Superior temporal gyrus (tissue), 1 donor: ENCODE measurements at regions not wholly inside any gene's neighbourhood (a gene's known extent, or its start where the extent isn't known, plus 50 kb on each side); places are given as distances from the start of the nearest gene placed in this dataset.
"Not testable (repeated sequence)": the region's sequence is repeated elsewhere in the genome, so short reads cannot be mapped to it uniquely, and the experiment has no call there.

Experiments
- DNase-seq: peaks from one replicate; pipeline ENCODE4 v3.0.0-alpha.2; 2016; ENCODE audit errors: extremely low spot score

- DNase-seq = no peak
These were observed 301.5 kb upstream of the DIO3 start for GRCh38 chr14:101259748-101260147.

GRCh38 chr14:101266441-101266840 lies 294.9 kb upstream of the DIO3 start:
- not testable (repeated sequence) for DNase-seq

- DNase-seq = no peak
These were observed 288.2 kb upstream of the DIO3 start for GRCh38 chr14:101273091-101273490.

- no peak for DNase-seq
These were observed 284.8 kb upstream of the DIO3 start for GRCh38 chr14:101276309-101277091.

GRCh38 chr14:101282418-101282817 lies 278.9 kb upstream of the DIO3 start:
- DNase-seq = no peak

GRCh38 chr14:101284711-101285110 lies 276.6 kb upstream of the DIO3 start:
- no peak for DNase-seq

GRCh38 chr14:101286271-101287018 lies 274.9 kb upstream of the DIO3 start:
- no peak for DNase-seq

GRCh38 chr14:101288436-101289229 lies 272.7 kb upstream of the DIO3 start:
- DNase-seq = no peak

- DNase-seq = no peak
These were observed 272.0 kb upstream of the DIO3 start for GRCh38 chr14:101289230-101289690.

- DNase-seq = no peak
These were observed 271.4 kb upstream of the DIO3 start for GRCh38 chr14:101289911-101290310.

- no peak for DNase-seq
These were observed 270.7 kb upstream of the DIO3 start for GRCh38 chr14:101290611-101291010.

- DNase-seq = no peak
These were observed 269.9 kb upstream of the DIO3 start for GRCh38 chr14:101291390-101291789.

GRCh38 chr14:101292448-101292847 lies 268.8 kb upstream of the DIO3 start:
- DNase-seq = no peak

GRCh38 chr14:101293605-101294004 lies 267.7 kb upstream of the DIO3 start:
- DNase-seq = no peak

GRCh38 chr14:101294136-101294535 lies 267.2 kb upstream of the DIO3 start:
- DNase-seq = no peak

- not testable (repeated sequence) for DNase-seq
These were observed 261.5 kb upstream of the DIO3 start for GRCh38 chr14:101299781-101300180.

GRCh38 chr14:101301011-101301410 lies 260.3 kb upstream of the DIO3 start:
- no peak for DNase-seq

- not testable (repeated sequence) for DNase-seq
These were observed 254.1 kb upstream of the DIO3 start for GRCh38 chr14:101307162-101307561.

GRCh38 chr14:101311186-101311585 lies 250.1 kb upstream of the DIO3 start:
- not testable (repeated sequence) for DNase-seq

GRCh38 chr14:101313268-101313667 lies 248.0 kb upstream of the DIO3 start:
- DNase-seq = no peak

GRCh38 chr14:101315802-101316296 lies 245.4 kb upstream of the DIO3 start:
- no peak for DNase-seq

GRCh38 chr14:101318271-101318670 lies 243.0 kb upstream of the DIO3 start:
- DNase-seq = no peak
